Mesothelial cell of epicardium (in vitro differentiated cells): ENCODE measurements at regions not wholly inside any gene's neighbourhood (a gene's known extent, or its start where the extent isn't known, plus 50 kb on each side); places are given as distances from the start of the nearest gene placed in this dataset.
"Not testable (repeated sequence)": the region's sequence is repeated elsewhere in the genome, so short reads cannot be mapped to it uniquely, and the experiment has no call there.

Experiments
- DNase-seq, 2 experiments: peaks; one replicate each; pipeline ENCODE4 v3.0.0; 2021; ENCODE audit warnings: low spot score in 2 of 2; ENCODE audit not compliant: unreplicated experiment in 2 of 2
- H3K27ac Mint-ChIP-seq: 2 replicates; pipeline ENCODE4 v1.8.0; 2021; ENCODE audit warnings: mixed read lengths
- H3K27me3 Mint-ChIP-seq: 2 replicates; pipeline ENCODE4 v1.8.0; 2021; ENCODE audit warnings: low read depth, mixed read lengths
- H3K36me3 Mint-ChIP-seq: 2 replicates; pipeline ENCODE4 v1.8.0; 2021; ENCODE audit warnings: mixed read lengths
- H3K4me1 Mint-ChIP-seq: 2 replicates; pipeline ENCODE4 v1.8.0; 2021; ENCODE audit warnings: mixed read lengths
- H3K4me3 Mint-ChIP-seq: 2 replicates; pipeline ENCODE4 v1.8.0; 2021; ENCODE audit warnings: mild to moderate bottlenecking, moderate library complexity, mixed read lengths
- H3K9me3 Mint-ChIP-seq: 2 replicates; pipeline ENCODE4 v1.8.0; 2021; ENCODE audit warnings: mixed read lengths
- CTCF ChIP-seq: fragments of 200-600 bp; sonication (generic); IDR thresholded peaks from one replicate; pipeline ENCODE4 v1.5.0; 2021; ENCODE audit warnings: antibody characterized with exemption; ENCODE audit not compliant: unreplicated experiment

GRCh38 chr19:37313335-37313627 is 57.6 kb upstream of the ZNF527 start:
- Mint-ChIP-seq H3K36me3 (no peaks in the 10 kb centered on the region), H3K4me1 (peaks cover 3% of the 10 kb centered on the region), H3K27ac (no peak overlapping the region), H3K27me3 (no peaks in the 10 kb centered on the region), H3K9me3 (peaks cover 3% of the 10 kb centered on the region), H3K4me3 (peak overlapping the region; percentile 66)
- TF ChIP-seq CTCF = no peak
- DNase-seq = no peak

- no peak for TF ChIP-seq CTCF
- Mint-ChIP-seq H3K27ac (peak overlapping the region; percentile 94), H3K9me3 (peaks cover 23% of the 10 kb centered on the region), H3K4me3 (peak overlapping the region; percentile 99), H3K36me3 (peaks cover 31% of the 10 kb centered on the region), H3K4me1 (peaks cover 9% of the 10 kb centered on the region), H3K27me3 (no peaks in the 10 kb centered on the region)
- peak; percentile 83 to 94 for DNase-seq
Observed at GRCh38 chr19:37317403-37318209, 53.3 kb upstream of the ZNF527 start.

GRCh38 chr19:37320988-37321387 is 49.9 kb upstream of the ZNF527 start:
- H3K9me3 Mint-ChIP-seq = peaks cover 21% of the 10 kb centered on the region
- not testable (repeated sequence) for DNase-seq, H3K4me1 Mint-ChIP-seq, H3K27me3 Mint-ChIP-seq, H3K4me3 Mint-ChIP-seq, H3K27ac Mint-ChIP-seq
- peaks cover 47% of the 10 kb centered on the region for H3K36me3 Mint-ChIP-seq
